Thyroid gland (tissue), 4 donors: ENCODE measurements at regions not wholly inside any gene's neighbourhood (a gene's known extent, or its start where the extent isn't known, plus 50 kb on each side); places are given as distances from the start of the nearest gene placed in this dataset.

Source experiments
- CTCF ChIP-seq, 6 experiments: fragments of 200-600 bp in 3 of 6; fragments of 450-650 bp in 3 of 6; sonication (generic) in 3 of 6; IDR thresholded peaks; one replicate each; pipeline ENCODE4 v1.5.1; 2016 to 2019; ENCODE audit warnings: antibody characterized with exemption in 6 of 6, mild to moderate bottlenecking in 2 of 6, inconsistent platforms in 1 of 6, moderate library complexity in 1 of 6
- POLR2A ChIP-seq, 2 donors: fragments of 450-650 bp; IDR thresholded peaks; one replicate each; pipeline ENCODE4 v1.6.1; 2017; ENCODE audit warnings: antibody characterized with exemption in 2 of 2, mild to moderate bottlenecking in 2 of 2, moderate library complexity in 1 of 2

DNA sequence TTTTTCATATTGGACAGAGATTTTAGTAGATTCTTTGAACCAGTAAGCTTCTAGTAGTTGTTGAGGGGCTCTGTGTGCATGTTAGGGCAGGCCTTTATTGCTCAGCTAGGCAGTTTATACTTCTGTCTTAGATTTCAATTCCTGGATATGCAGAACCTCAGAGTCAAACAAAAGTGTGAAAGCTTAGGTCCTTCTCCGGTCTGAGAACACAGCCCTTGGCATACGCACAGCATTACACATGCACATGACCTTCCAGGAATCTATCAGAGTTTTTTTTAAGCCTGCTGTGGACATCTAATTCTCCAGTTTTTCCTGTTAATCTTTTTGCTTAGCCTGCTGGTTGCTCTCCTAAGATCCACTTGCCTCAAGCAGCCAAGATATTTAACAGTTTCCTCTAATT is 77.9 kb upstream of the KL start:
- no peak for TF ChIP-seq CTCF (IDR thresholded peaks at IDR 0.05)
- TF ChIP-seq POLR2A (IDR thresholded peaks at IDR 0.05) = no peak
